ENCODE measurements at regions not wholly inside any gene's neighbourhood (a gene's known extent, or its start where the extent isn't known, plus 50 kb on each side); places are given as distances from the start of the nearest gene placed in this dataset.

DNA sequence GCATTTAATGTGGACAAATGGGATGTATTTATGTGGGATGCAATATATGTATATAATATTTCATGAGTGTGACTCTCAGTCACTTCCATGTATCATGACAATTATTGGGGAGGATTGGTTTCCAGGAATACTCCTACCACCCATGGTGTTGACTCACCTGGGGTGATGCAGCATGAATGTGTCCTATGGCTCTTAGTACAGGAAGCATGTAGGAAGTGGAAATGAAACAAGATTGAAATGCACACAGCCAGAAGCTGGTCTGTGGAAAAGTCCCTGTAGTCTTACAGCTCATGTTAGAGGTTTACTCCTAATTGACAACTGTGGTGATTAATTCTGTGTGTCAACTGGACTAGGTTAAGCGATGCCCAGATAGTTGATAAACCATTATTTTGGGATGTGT, 89.3 kb upstream of the HAAO start:
- Histone ChIP-seq H3K9me3 (ENCODE audit: control insufficient read depth, insufficient read depth, low read depth, low read length) (no peaks in the 10 kb centered on the region), H3K36me3 (ENCODE audit: control insufficient read depth, insufficient read depth, low read length) (no peaks in the 10 kb centered on the region), H3K4me1 (ENCODE audit: control insufficient read depth, insufficient read depth, low read length) (no peaks in the 10 kb centered on the region), H3K27ac (ENCODE audit: low read length) (no peak overlapping the region), H3K4me3 (ENCODE audit: low read depth in 2 of 2, low read length in 2 of 2) (no peak overlapping the region), H3K27me3 (ENCODE audit: control insufficient read depth, insufficient read depth, low read length) (no peaks in the 10 kb centered on the region)
- in situ Hi-C loops (cut with HindIII; ENCODE audit: low pct_unique_long_range_greater_than_20kb, low sequenced_read_pairs), result no loop called here
- BruUV-seq (replicated peaks), result no TSS peak
- ATAC-seq (no peak), DNase-seq (ENCODE audit: low read depth, low spot score) (no peak)
- TF ChIP-seq, protein P1, sequence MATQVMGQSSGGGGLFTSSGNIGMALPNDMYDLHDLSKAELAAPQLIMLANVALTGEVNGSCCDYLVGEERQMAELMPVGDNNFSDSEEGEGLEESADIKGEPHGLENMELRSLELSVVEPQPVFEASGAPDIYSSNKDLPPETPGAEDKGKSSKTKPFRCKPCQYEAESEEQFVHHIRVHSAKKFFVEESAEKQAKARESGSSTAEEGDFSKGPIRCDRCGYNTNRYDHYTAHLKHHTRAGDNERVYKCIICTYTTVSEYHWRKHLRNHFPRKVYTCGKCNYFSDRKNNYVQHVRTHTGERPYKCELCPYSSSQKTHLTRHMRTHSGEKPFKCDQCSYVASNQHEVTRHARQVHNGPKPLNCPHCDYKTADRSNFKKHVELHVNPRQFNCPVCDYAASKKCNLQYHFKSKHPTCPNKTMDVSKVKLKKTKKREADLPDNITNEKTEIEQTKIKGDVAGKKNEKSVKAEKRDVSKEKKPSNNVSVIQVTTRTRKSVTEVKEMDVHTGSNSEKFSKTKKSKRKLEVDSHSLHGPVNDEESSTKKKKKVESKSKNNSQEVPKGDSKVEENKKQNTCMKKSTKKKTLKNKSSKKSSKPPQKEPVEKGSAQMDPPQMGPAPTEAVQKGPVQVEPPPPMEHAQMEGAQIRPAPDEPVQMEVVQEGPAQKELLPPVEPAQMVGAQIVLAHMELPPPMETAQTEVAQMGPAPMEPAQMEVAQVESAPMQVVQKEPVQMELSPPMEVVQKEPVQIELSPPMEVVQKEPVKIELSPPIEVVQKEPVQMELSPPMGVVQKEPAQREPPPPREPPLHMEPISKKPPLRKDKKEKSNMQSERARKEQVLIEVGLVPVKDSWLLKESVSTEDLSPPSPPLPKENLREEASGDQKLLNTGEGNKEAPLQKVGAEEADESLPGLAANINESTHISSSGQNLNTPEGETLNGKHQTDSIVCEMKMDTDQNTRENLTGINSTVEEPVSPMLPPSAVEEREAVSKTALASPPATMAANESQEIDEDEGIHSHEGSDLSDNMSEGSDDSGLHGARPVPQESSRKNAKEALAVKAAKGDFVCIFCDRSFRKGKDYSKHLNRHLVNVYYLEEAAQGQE (IDR thresholded peaks at IDR 0.05; ENCODE audit: insufficient read depth in 1 of 2, low read depth in 2 of 2, low read length in 1 of 2), result no peak
- TF ChIP-seq TCF7L2 (IDR thresholded peaks at IDR 0.05; ENCODE audit: low read depth, low read length), result no peak
- TF ChIP-seq POLR2AphosphoS5 (IDR thresholded peaks at IDR 0.05; ENCODE audit: low read depth, low read length), result no peak
- TF ChIP-seq SIN3A (IDR thresholded peaks at IDR 0.05; ENCODE audit: borderline replicate concordance, insufficient read depth, low read depth, low read length), result no peak
- no peak for TF ChIP-seq CTCF (IDR thresholded peaks at IDR 0.05)
- ChIA-PET POLR2A (interaction anchor here (0.6 kb wide), 1 partner anchor 18 kb away, joined by 3 read pairs; no protein-coding TSS in a partner anchor), CTCF (no interaction called here)
- intact Hi-C loops (cut with micrococcal nuclease; ENCODE audit: unreplicated experiment), result no loop called here

DNA sequence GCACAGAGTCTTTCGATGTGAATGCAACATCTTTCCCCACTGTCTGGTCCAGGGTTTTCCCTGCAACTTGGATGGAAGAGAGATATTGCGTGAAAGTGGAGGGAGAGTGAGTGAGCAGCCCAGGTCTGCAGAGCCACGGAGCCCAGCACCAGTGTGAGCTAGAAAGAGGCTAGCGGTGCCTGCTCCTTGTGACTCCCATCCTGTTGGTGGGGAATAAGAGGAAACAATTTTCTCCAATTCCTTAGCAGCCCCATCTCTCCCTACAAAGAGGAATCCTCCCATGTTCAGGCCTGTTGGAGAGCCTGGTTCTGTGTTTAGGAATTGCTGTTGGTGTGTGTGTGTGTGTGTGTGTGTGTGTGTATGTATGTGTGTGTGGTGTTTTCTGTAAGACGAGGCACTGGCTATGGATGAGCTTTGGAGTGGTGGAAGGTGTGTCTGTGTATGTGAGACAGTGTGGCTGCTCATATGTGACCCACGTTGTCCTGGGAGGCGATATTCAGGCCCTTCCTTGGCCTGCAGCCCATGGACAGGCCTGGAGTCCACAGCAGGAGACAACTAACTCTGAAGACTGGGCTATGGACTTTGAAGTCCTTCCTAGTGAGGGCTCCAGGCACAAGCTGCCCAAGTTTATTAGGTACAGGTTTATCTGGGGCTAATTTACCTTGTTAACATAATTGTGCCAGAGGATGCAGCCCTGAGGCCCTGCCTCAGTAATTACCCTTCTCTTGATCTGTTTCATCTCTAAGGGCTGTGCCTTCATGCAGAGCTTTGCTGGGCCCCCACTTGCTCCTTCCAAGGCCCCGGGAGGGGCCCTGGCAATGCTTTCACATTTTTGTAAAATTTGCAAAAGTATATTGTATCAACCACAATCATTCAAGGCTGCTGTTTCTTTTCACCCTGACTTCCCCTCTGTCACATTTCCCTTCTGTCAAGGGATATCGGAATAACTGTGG, 88.6 kb upstream of the HAAO start:
- POLR2A ChIA-PET, result interaction anchor here (0.6 kb wide), 1 partner anchor 871 kb away, joined by 4 read pairs; no protein-coding TSS in a partner anchor

More for the DNA sequence above, 88.6 kb upstream of the HAAO start:
- BruUV-seq (replicated peaks), result no TSS peak
- intact Hi-C loops (cut with micrococcal nuclease; ENCODE audit: unreplicated experiment), result no loop called here
- H3K4me3 ChIP-seq (ENCODE audit: low read depth in 2 of 2, low read length in 2 of 2), result no peak overlapping the region
- no peak for DNase-seq (ENCODE audit: low read depth, low spot score)
- no peaks in the 10 kb centered on the region for H3K27me3 ChIP-seq (ENCODE audit: control insufficient read depth, insufficient read depth, low read length)
- no peaks in the 10 kb centered on the region for H3K4me1 ChIP-seq (ENCODE audit: control insufficient read depth, insufficient read depth, low read length)
- CTCF ChIA-PET, result no interaction called here
- H3K9me3 ChIP-seq (ENCODE audit: control insufficient read depth, insufficient read depth, low read depth, low read length), result no peaks in the 10 kb centered on the region
- no peak overlapping the region for H3K27ac ChIP-seq (ENCODE audit: low read length)
- H3K36me3 ChIP-seq (ENCODE audit: control insufficient read depth, insufficient read depth, low read length), result no peaks in the 10 kb centered on the region
- no peak for ATAC-seq
- TF ChIP-seq POLR2AphosphoS5 (IDR thresholded peaks at IDR 0.05; ENCODE audit: low read depth, low read length) (no peak), CTCF (IDR thresholded peaks at IDR 0.05) (no peak), SIN3A (IDR thresholded peaks at IDR 0.05; ENCODE audit: borderline replicate concordance, insufficient read depth, low read depth, low read length) (no peak), TCF7L2 (IDR thresholded peaks at IDR 0.05; ENCODE audit: low read depth, low read length) (no peak)
- TF ChIP-seq, protein P1 (IDR thresholded peaks at IDR 0.05; ENCODE audit: insufficient read depth in 1 of 2, low read depth in 2 of 2, low read length in 1 of 2), result no peak
- in situ Hi-C loops (cut with HindIII; ENCODE audit: low pct_unique_long_range_greater_than_20kb, low sequenced_read_pairs), result no loop called here

Measured in Panc1 (cell line).